Neuronal stem cell (in vitro differentiated cells): ENCODE measurements at regions not wholly inside any gene's neighbourhood (a gene's known extent, or its start where the extent isn't known, plus 50 kb on each side); places are given as distances from the start of the nearest gene placed in this dataset.

Source experiments
- DNase-seq: peaks from one replicate; pipeline ENCODE4 v3.0.0-alpha.2; 2013; ENCODE audit warnings: low spot score
- H2AFZ ChIP-seq: one replicate; pipeline ENCODE4 v1.6.1; 2013; ENCODE audit warnings: mild to moderate bottlenecking, low read length, inconsistent platforms
- H2AK5ac ChIP-seq: 2 replicates; pipeline ENCODE4 v1.6.1; 2013; ENCODE audit warnings: low read depth, mild to moderate bottlenecking, inconsistent platforms, low read length, moderate library complexity, mixed read lengths
- H2BK120ac ChIP-seq: 2 replicates; pipeline ENCODE4 v1.6.1; 2013; ENCODE audit warnings: low read depth, mild to moderate bottlenecking, inconsistent platforms, low read length, moderate library complexity, mixed read lengths
- H2BK12ac ChIP-seq: one replicate; pipeline ENCODE4 v1.6.1; 2013; ENCODE audit warnings: low read length, inconsistent platforms
- H2BK15ac ChIP-seq: 2 replicates; pipeline ENCODE4 v1.6.1; 2013; ENCODE audit warnings: mild to moderate bottlenecking, low read length, inconsistent platforms, mixed read lengths
- H2BK5ac ChIP-seq: one replicate; pipeline ENCODE4 v1.6.1; 2013; ENCODE audit warnings: inconsistent platforms, mild to moderate bottlenecking, low read length, moderate library complexity
- H3K14ac ChIP-seq: one replicate; pipeline ENCODE4 v1.6.1; 2013; ENCODE audit warnings: low read length, inconsistent platforms
- H3K18ac ChIP-seq: 2 replicates; pipeline ENCODE4 v1.6.1; 2013; ENCODE audit warnings: low read length, inconsistent platforms
- H3K23ac ChIP-seq: 2 replicates; pipeline ENCODE4 v1.6.1; 2013; ENCODE audit warnings: low read depth, mild to moderate bottlenecking, mixed read lengths, low read length, inconsistent platforms; ENCODE audit not compliant: poor library complexity
- H3K27ac ChIP-seq: replicated peaks from 3 replicates; pipeline ENCODE4 v1.5.1; 2013; ENCODE audit warnings: low read length, inconsistent platforms
- H3K27me3 ChIP-seq, 3 experiments: 2 replicates each; pipeline ENCODE4 v1.6.1; 2013; ENCODE audit warnings: low read length in 3 of 3, mild to moderate bottlenecking in 2 of 3, inconsistent platforms in 1 of 3, low read depth in 1 of 3, mixed read lengths in 1 of 3, moderate library complexity in 1 of 3; ENCODE audit not compliant: control insufficient read depth in 3 of 3, insufficient read depth in 3 of 3
- H3K36me3 ChIP-seq, 2 donors: replicated peaks in 1 of 2; 2 replicates each; pipeline ENCODE4 v1.6.1; 2013; ENCODE audit warnings: low read length in 2 of 2; ENCODE audit not compliant: control insufficient read depth in 2 of 2, insufficient read depth in 2 of 2
- H3K4ac ChIP-seq: 2 replicates; pipeline ENCODE4 v1.6.1; 2013; ENCODE audit warnings: inconsistent platforms, mild to moderate bottlenecking, low read length, moderate library complexity
- H3K4me1 ChIP-seq, 2 donors: 1 replicate in 1 of 2; 2 replicates in 1 of 2; pipeline ENCODE4 v1.6.1; 2013; ENCODE audit warnings: low read length in 2 of 2, low read depth in 1 of 2; ENCODE audit not compliant: control insufficient read depth in 2 of 2, insufficient read depth in 1 of 2
- H3K4me2 ChIP-seq: one replicate; pipeline ENCODE4 v1.6.1; 2013; ENCODE audit warnings: mild to moderate bottlenecking, low read length, inconsistent platforms; ENCODE audit not compliant: insufficient read depth, poor library complexity, severe bottlenecking
- H3K4me3 ChIP-seq, 2 donors: 2 replicates each; pipeline ENCODE4 v1.5.1; 2013; ENCODE audit warnings: low read length in 2 of 2, mild to moderate bottlenecking in 2 of 2, inconsistent platforms in 1 of 2, moderate library complexity in 1 of 2
- H3K79me1 ChIP-seq: one replicate; pipeline ENCODE4 v1.6.1; 2013; ENCODE audit warnings: low read depth, mild to moderate bottlenecking, inconsistent platforms, low read length, moderate library complexity
- H3K9ac ChIP-seq: one replicate; pipeline ENCODE4 v1.6.1; 2013; ENCODE audit warnings: mild to moderate bottlenecking, low read depth, low read length, inconsistent platforms; ENCODE audit not compliant: poor library complexity
- H3K9me3 ChIP-seq, 2 donors: replicated peaks in 1 of 2; 2 replicates each; pipeline versions ENCODE3 to v1.6.1; 2013; ENCODE audit warnings: low read length in 2 of 2, mild to moderate bottlenecking in 2 of 2, inconsistent platforms in 1 of 2, low read depth in 1 of 2, mixed read lengths in 1 of 2, moderate library complexity in 1 of 2; ENCODE audit not compliant: control insufficient read depth in 2 of 2, insufficient read depth in 1 of 2
- H4K8ac ChIP-seq: one replicate; pipeline ENCODE4 v1.6.1; 2013; ENCODE audit warnings: low read depth, mild to moderate bottlenecking, inconsistent platforms, low read length, moderate library complexity
- H4K91ac ChIP-seq: one replicate; pipeline ENCODE4 v1.6.1; 2013; ENCODE audit warnings: low read length, low read depth, mild to moderate bottlenecking, inconsistent platforms; ENCODE audit not compliant: poor library complexity
- WGBS, 2 donors: extraction: QIAGEN DNeasy Blood & Tissue Kit; methylation state at CpG; one replicate each; pipeline ENCODE4 v1.1.7; 2013; ENCODE audit warnings: missing lambda C conversion rate in 2 of 2, mixed read lengths in 1 of 2; ENCODE audit not compliant: insufficient read length in 2 of 2, insufficient replicate concordance in 1 of 2; ENCODE audit errors: extremely low coverage in 2 of 2; 5-methylcytosine and 5-hydroxymethylcytosine counted together

DNA sequence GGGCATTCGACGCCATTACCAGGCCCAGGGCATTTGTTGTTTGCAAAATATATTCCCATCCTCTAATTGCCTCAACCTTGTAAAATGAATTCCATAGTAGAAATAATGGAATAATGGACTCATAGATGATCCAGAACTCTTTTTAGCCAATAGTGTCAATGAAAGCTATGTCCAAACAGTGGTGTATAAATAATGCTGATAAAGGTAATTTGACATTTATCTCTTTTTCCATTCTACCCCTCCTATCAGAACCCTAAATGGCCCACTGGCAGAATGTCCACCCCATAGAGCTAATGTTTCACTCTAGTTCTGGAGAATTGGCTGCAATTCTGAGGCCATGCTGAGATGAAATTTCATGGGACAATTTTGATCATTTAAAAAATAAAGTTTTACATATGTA, 76.4 kb upstream of the DLX6 start:
- Histone ChIP-seq H3K4me3 (no peak overlapping the region), H3K9ac (no peak overlapping the region), H2BK15ac (no peak overlapping the region), H3K27me3 (no peaks in the 10 kb centered on the region), H4K91ac (no peak overlapping the region), H2AK5ac (no peak overlapping the region), H3K4ac (no peak overlapping the region), H2AFZ (no peak overlapping the region), H3K4me1 (peaks cover 0 to 1% of the 10 kb centered on the region in 2 donors), H3K9me3 (no peaks in the 10 kb centered on the region), H3K14ac (no peak overlapping the region), H2BK5ac (no peak overlapping the region), H2BK12ac (no peak overlapping the region), H4K8ac (no peak overlapping the region), H3K79me1 (no peaks in the 10 kb centered on the region), H3K27ac (no peak overlapping the region), H3K18ac (no peak overlapping the region), H3K36me3 (no peaks in the 10 kb centered on the region), H2BK120ac (no peak overlapping the region), H3K4me2 (no peak overlapping the region), H3K23ac (no peak overlapping the region)
- no peak for DNase-seq
- no CpG with 5 or more reads among the region's 2 CpGs for WGBS, 2 donors

- Histone ChIP-seq H4K8ac (no peak overlapping the region), H3K4me3 (no peak overlapping the region), H3K4ac (no peak overlapping the region), H2AFZ (no peak overlapping the region), H3K4me1 (peaks cover 0 to 3% of the 10 kb centered on the region in 2 donors), H3K4me2 (no peak overlapping the region), H2BK5ac (no peak overlapping the region), H3K18ac (peak overlapping the region; percentile 33), H3K27me3 (no peaks in the 10 kb centered on the region), H3K27ac (no peak overlapping the region), H2BK15ac (no peak overlapping the region), H3K23ac (no peak overlapping the region), H3K9me3 (no peaks in the 10 kb centered on the region), H3K79me1 (no peaks in the 10 kb centered on the region), H2BK120ac (no peak overlapping the region), H4K91ac (no peak overlapping the region), H2BK12ac (no peak overlapping the region), H3K14ac (no peak overlapping the region), H3K9ac (no peak overlapping the region), H3K36me3 (no peaks in the 10 kb centered on the region), H2AK5ac (no peak overlapping the region)
- WGBS, 2 donors, result no CpG with 5 or more reads among the region's 1 CpG
- DNase-seq, result no peak
Measured at GRCh38 chr7:96931891-96932290, 73.5 kb upstream of the DLX6 start.

- Histone ChIP-seq H3K79me1 (no peaks in the 10 kb centered on the region), H2BK12ac (no peak overlapping the region), H2AK5ac (no peak overlapping the region), H4K8ac (no peak overlapping the region), H3K4me1 (peaks cover 0 to 3% of the 10 kb centered on the region in 2 donors), H3K18ac (no peak overlapping the region), H3K4me2 (no peak overlapping the region), H3K9ac (no peak overlapping the region), H2BK120ac (no peak overlapping the region), H3K23ac (no peak overlapping the region), H4K91ac (no peak overlapping the region), H3K14ac (no peak overlapping the region), H3K9me3 (no peaks in the 10 kb centered on the region), H3K4ac (no peak overlapping the region), H3K36me3 (no peaks in the 10 kb centered on the region), H2AFZ (no peak overlapping the region), H3K27me3 (no peaks in the 10 kb centered on the region), H2BK15ac (no peak overlapping the region), H3K4me3 (no peak overlapping the region), H2BK5ac (no peak overlapping the region), H3K27ac (no peak overlapping the region)
- DNase-seq, result no peak
- no CpG with 5 or more reads among the region's 9 CpGs for WGBS, 2 donors
Measured at GRCh38 chr7:96933067-96933645, 72.2 kb upstream of the DLX6 start.

GRCh38 chr7:96936621-96937020, 68.7 kb upstream of the DLX6 start:
- Histone ChIP-seq H2BK120ac (no peak overlapping the region), H3K79me1 (no peaks in the 10 kb centered on the region), H3K27me3 (no peaks in the 10 kb centered on the region), H3K9me3 (no peaks in the 10 kb centered on the region), H3K4me3 (no peak overlapping the region), H4K91ac (no peak overlapping the region), H3K4me2 (no peak overlapping the region), H2BK5ac (no peak overlapping the region), H3K18ac (no peak overlapping the region), H4K8ac (no peak overlapping the region), H3K14ac (no peak overlapping the region), H3K23ac (no peak overlapping the region), H2BK15ac (no peak overlapping the region), H3K36me3 (no peaks in the 10 kb centered on the region), H3K27ac (no peak overlapping the region), H2AK5ac (no peak overlapping the region), H3K4ac (no peak overlapping the region), H3K4me1 (peaks cover 0 to 3% of the 10 kb centered on the region in 2 donors), H2BK12ac (no peak overlapping the region), H2AFZ (no peak overlapping the region), H3K9ac (no peak overlapping the region)
- DNase-seq, result no peak
- WGBS, 2 donors, result no CpG with 5 or more reads among the region's 2 CpGs
